SK-N-MC (cell line): ENCODE measurements at regions not wholly inside any gene's neighbourhood (a gene's known extent, or its start where the extent isn't known, plus 50 kb on each side); places are given as distances from the start of the nearest gene placed in this dataset.

Experiments used
- EZH2 ChIP-seq: fragments of 200-600 bp; sonication (generic); IDR thresholded peaks from one replicate; pipeline ENCODE4 v1.6.1; 2017; ENCODE audit warnings: antibody characterized with exemption
- POLR2AphosphoS5 ChIP-seq: IDR thresholded peaks from 2 replicates; pipeline ENCODE4 v1.6.1; 2012; ENCODE audit warnings: mild to moderate bottlenecking, low read depth, low read length, borderline replicate concordance

DNA sequence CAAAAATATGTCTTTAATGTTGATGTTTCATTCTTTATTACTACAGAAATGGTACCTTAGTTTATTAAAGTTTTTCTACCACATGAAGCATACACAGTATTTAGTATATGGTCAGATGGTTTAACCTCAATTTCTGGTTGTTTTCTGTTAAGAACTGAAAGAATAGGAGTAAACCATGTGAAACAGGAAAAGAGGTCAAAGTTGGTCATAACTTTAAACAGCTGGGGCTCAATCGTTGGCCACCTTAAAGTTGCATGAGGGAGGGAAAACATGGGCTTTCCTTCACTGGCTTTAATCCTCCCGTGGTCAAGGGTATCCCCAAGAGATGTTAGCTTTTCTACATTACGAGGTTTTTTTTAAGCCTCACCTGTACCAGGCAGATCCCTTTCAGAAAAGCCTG is 483.3 kb upstream of the ADAMTS5 start:
- TF ChIP-seq EZH2, result no peak
- no peak for TF ChIP-seq POLR2AphosphoS5
